ENCODE measurements at regions not wholly inside any gene's neighbourhood (a gene's known extent, or its start where the extent isn't known, plus 50 kb on each side); places are given as distances from the start of the nearest gene placed in this dataset.

- Histone ChIP-seq H3K27me3 (ENCODE audit: insufficient read depth, poor library complexity, severe bottlenecking) (no peaks in the 10 kb centered on the region), H3K9me3 (ENCODE audit: severe bottlenecking) (no peaks in the 10 kb centered on the region), H3K4me3 (ENCODE audit: severe bottlenecking) (no peak overlapping the region), H3K27ac (ENCODE audit: poor library complexity, severe bottlenecking) (no peak overlapping the region), H3K4me1 (ENCODE audit: insufficient read depth, poor library complexity, severe bottlenecking) (no peaks in the 10 kb centered on the region), H3K36me3 (ENCODE audit: low read depth) (no peaks in the 10 kb centered on the region)
- ATAC-seq (ENCODE audit: low read depth) (no peak), DNase-seq (ENCODE audit: low spot score) (no peak)
- no peak for TF ChIP-seq CTCF (IDR thresholded peaks at IDR 0.05; ENCODE audit: poor library complexity, severe bottlenecking)
Measured at GRCh38 chr18:70666936-70667335, 378.1 kb downstream of the SOCS6 start.

GRCh38 chr18:70663141-70663540 lies 374.3 kb downstream of the SOCS6 start:
- H3K4me3 ChIP-seq (ENCODE audit: severe bottlenecking): no peak overlapping the region
- DNase-seq (ENCODE audit: low spot score) (no peak), ATAC-seq (ENCODE audit: low read depth) (no peak)
- no peaks in the 10 kb centered on the region for H3K4me1 ChIP-seq (ENCODE audit: insufficient read depth, poor library complexity, severe bottlenecking)
- no peak overlapping the region for H3K27ac ChIP-seq (ENCODE audit: poor library complexity, severe bottlenecking)
- no peaks in the 10 kb centered on the region for H3K36me3 ChIP-seq (ENCODE audit: low read depth)
- no peaks in the 10 kb centered on the region for H3K27me3 ChIP-seq (ENCODE audit: insufficient read depth, poor library complexity, severe bottlenecking)
- TF ChIP-seq CTCF (IDR thresholded peaks at IDR 0.05; ENCODE audit: poor library complexity, severe bottlenecking): no peak
- no peaks in the 10 kb centered on the region for H3K9me3 ChIP-seq (ENCODE audit: severe bottlenecking)

DNA sequence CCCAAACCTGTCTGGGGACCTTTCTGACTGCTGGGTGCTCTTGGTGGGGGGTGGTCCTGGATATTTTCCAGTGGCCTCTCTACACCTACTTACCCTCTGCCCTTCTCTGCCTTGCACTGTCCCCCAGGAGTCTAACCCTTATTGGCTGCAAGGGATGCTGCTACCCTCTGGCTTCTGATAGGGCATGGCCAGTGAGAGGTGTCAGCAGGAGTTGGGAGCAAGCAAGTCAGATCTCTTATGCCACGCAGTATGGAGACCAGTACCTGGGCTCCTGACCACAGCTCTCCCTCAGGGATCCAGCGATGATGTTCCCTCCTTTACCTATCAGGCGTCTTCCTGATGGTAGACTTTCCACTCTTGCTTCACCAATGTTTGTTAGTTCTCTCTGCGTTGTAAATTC lies 373.7 kb downstream of the SOCS6 start:
- no peak overlapping the region for H3K4me3 ChIP-seq (ENCODE audit: severe bottlenecking)
- no peak overlapping the region for H3K27ac ChIP-seq (ENCODE audit: poor library complexity, severe bottlenecking)
- no peak for TF ChIP-seq CTCF (IDR thresholded peaks at IDR 0.05; ENCODE audit: poor library complexity, severe bottlenecking)
- DNase-seq (ENCODE audit: low spot score) (no peak), ATAC-seq (ENCODE audit: low read depth) (no peak)
- no peaks in the 10 kb centered on the region for H3K36me3 ChIP-seq (ENCODE audit: low read depth)
- no peaks in the 10 kb centered on the region for H3K4me1 ChIP-seq (ENCODE audit: insufficient read depth, poor library complexity, severe bottlenecking)
- H3K9me3 ChIP-seq (ENCODE audit: severe bottlenecking): no peaks in the 10 kb centered on the region
- no peaks in the 10 kb centered on the region for H3K27me3 ChIP-seq (ENCODE audit: insufficient read depth, poor library complexity, severe bottlenecking)

DNA sequence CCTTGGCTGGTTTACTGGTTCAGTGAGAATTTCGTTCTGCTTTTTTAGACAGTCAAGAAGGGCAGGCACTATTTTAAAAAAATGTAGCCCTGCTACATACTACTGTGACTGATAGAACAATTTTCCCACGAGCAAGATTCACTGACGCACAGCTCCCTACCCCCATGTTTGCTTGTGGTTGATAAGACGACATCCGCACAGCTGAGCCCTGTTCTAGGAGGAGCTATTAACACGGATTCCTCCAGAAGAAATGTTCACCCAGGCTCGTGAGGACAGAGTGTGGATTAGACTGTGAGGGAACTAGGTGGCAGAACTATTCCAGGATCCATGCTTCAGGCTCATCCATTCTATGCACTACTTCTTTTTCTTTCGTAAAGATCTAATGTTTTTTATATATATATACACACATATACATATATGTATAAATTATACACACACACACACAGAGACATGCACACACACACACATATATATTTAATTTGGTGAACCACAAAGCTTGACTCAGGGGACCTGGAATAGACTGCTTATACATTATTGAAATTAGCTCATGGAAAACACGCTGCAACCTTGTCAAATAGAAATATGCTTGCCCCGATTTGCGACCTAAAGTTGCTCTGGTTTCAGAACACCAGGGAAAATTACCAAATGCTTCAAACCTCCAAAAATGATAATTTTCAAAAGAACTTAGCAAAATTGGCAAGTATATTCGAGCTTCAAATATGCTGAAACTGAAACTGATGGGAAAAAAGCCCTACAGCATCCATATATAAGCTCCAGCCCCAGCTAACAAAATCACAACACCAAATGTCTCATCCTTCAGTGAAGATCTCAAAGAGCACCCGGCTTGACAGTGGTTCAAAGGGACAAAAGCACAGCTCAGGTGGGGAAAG lies 370.4 kb downstream of the SOCS6 start:
- DNase-seq (ENCODE audit: low spot score) (no peak), ATAC-seq (ENCODE audit: low read depth) (no peak; the same call in 2 of the 3 replicates)
- TF ChIP-seq CTCF (IDR thresholded peaks at IDR 0.05; ENCODE audit: poor library complexity, severe bottlenecking): no peak
- Histone ChIP-seq H3K4me3 (ENCODE audit: severe bottlenecking) (no peak overlapping the region), H3K27ac (ENCODE audit: poor library complexity, severe bottlenecking) (no peak overlapping the region), H3K4me1 (ENCODE audit: insufficient read depth, poor library complexity, severe bottlenecking) (no peaks in the 10 kb centered on the region), H3K36me3 (ENCODE audit: low read depth) (no peaks in the 10 kb centered on the region), H3K27me3 (ENCODE audit: insufficient read depth, poor library complexity, severe bottlenecking) (no peaks in the 10 kb centered on the region), H3K9me3 (ENCODE audit: severe bottlenecking) (no peaks in the 10 kb centered on the region)

- TF ChIP-seq CTCF (IDR thresholded peaks at IDR 0.05; ENCODE audit: poor library complexity, severe bottlenecking): no peak
- H3K4me1 ChIP-seq (ENCODE audit: insufficient read depth, poor library complexity, severe bottlenecking): no peaks in the 10 kb centered on the region
- ATAC-seq (ENCODE audit: low read depth) (no peak), DNase-seq (ENCODE audit: low spot score) (no peak)
- H3K36me3 ChIP-seq (ENCODE audit: low read depth): no peaks in the 10 kb centered on the region
- no peaks in the 10 kb centered on the region for H3K9me3 ChIP-seq (ENCODE audit: severe bottlenecking)
- no peak overlapping the region for H3K4me3 ChIP-seq (ENCODE audit: severe bottlenecking)
- no peaks in the 10 kb centered on the region for H3K27me3 ChIP-seq (ENCODE audit: insufficient read depth, poor library complexity, severe bottlenecking)
- no peak overlapping the region for H3K27ac ChIP-seq (ENCODE audit: poor library complexity, severe bottlenecking)
Measured at GRCh38 chr18:70653671-70654070, 364.8 kb downstream of the SOCS6 start.
